ENCODE measurements at regions not wholly inside any gene's neighbourhood (a gene's known extent, or its start where the extent isn't known, plus 50 kb on each side); places are given as distances from the start of the nearest gene placed in this dataset.

DNA sequence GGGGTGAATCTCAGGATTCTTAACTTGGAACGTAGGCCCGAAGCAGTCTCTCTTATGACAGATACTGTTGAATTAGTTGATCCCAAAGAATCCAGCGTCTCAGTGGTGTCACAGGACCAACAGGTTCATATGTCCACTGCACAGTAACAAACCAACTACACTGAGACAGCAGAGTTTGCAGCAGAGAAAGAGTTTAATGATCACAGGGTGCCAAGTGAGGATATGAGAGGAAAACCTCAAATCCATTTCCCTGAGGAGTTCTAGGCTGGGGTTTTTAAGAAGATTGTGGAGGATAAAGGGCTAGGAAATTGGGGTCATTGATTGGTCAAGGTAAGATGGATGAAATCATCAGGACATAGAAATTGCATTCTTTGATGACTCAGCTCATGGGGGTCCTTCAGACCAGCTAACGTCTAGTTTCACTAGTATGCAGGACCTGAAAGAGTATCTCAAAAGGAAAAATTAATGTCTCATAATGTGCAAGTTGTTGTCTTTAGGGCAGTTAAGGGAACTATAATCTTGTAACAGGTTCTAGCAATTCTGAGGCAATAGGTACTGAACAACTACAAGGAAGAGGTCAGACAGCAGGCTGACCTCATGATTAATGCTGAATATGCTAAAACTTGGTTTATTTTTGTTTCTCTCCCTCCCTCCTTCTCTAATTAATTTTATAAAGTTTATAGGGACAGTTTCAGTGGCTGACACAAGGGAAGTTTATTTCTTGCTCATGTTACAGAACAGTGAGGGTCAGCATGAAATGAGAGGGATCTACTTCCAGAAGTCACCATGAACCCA lies 310.9 kb upstream of the NEBL start:
- Histone ChIP-seq H3K27ac (ENCODE audit: low read length) (no peak overlapping the region), H3K4me1 (ENCODE audit: control insufficient read depth, low read depth, low read length) (no peaks in the 10 kb centered on the region), H3K36me3 (ENCODE audit: control insufficient read depth, low read depth, low read length) (no peaks in the 10 kb centered on the region), H3K9me3 (ENCODE audit: control insufficient read depth, low read depth, low read length) (no peaks in the 10 kb centered on the region), H3K27me3 (ENCODE audit: control insufficient read depth, insufficient read depth, low read length) (no peaks in the 10 kb centered on the region), H3K9ac (ENCODE audit: low read length) (no peak overlapping the region), H3K4me3 (ENCODE audit: low read length) (no peak overlapping the region)

DNA sequence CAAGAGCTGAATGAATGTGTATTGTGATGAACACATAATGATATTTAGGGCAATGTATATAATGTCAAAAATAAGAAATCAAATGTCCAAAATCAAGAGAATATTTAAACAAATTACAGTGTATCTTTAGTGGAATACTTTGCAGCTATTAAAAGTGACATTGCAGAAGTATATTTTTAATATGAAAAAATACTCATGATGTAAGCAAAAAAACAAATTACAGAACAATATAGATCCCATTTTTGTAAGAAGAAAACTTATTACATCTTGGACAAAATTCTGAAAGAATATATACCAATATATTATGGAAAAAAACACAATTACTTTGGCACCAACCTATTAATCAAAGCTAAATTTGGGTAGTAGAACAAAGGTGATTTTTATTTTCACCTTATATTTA lies 308.2 kb upstream of the NEBL start:
- no peaks in the 10 kb centered on the region for H3K36me3 ChIP-seq (ENCODE audit: control insufficient read depth, low read depth, low read length)
- H3K9ac ChIP-seq (ENCODE audit: low read length): no peak overlapping the region
- H3K9me3 ChIP-seq (ENCODE audit: control insufficient read depth, low read depth, low read length): no peaks in the 10 kb centered on the region
- no peak overlapping the region for H3K27ac ChIP-seq (ENCODE audit: low read length)
- no peak overlapping the region for H3K4me3 ChIP-seq (ENCODE audit: low read length)
- no peaks in the 10 kb centered on the region for H3K4me1 ChIP-seq (ENCODE audit: control insufficient read depth, low read depth, low read length)
- H3K27me3 ChIP-seq (ENCODE audit: control insufficient read depth, insufficient read depth, low read length): no peaks in the 10 kb centered on the region

DNA sequence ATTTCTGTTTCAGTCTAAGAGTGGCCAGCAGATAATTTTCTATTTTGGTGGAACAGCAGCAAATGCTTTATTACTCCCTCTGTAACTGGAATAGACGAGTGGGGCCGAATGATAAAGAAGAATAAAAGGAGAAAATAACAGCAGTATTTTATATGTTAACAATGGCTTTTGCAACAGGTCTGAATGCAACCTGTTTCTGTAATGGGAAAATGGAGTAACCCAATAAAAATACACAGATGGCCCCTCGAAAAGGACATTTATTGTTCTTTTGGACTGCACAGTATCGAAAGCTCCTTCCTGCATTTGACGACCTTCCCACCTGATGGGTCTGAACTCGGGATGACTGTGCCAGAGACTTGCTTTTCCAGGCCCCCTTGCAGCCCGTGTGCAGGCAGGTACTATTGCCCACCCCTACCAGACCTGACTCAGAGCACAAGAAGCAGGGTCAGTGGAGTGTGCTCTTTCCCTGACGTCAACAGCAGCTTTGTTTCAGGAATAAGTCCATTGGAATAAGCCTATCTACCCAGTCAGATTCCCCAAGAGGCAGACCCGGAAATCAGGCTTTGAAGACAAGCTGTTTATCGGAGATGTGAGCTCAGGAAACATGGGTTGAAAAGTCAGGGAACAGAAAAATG lies 306.5 kb upstream of the NEBL start:
- Histone ChIP-seq H3K4me3 (ENCODE audit: low read length) (no peak overlapping the region), H3K4me1 (ENCODE audit: control insufficient read depth, low read depth, low read length) (no peaks in the 10 kb centered on the region), H3K36me3 (ENCODE audit: control insufficient read depth, low read depth, low read length) (no peaks in the 10 kb centered on the region), H3K27me3 (ENCODE audit: control insufficient read depth, insufficient read depth, low read length) (no peaks in the 10 kb centered on the region), H3K9me3 (ENCODE audit: control insufficient read depth, low read depth, low read length) (no peaks in the 10 kb centered on the region), H3K9ac (ENCODE audit: low read length) (no peak overlapping the region), H3K27ac (ENCODE audit: low read length) (no peak overlapping the region)

DNA sequence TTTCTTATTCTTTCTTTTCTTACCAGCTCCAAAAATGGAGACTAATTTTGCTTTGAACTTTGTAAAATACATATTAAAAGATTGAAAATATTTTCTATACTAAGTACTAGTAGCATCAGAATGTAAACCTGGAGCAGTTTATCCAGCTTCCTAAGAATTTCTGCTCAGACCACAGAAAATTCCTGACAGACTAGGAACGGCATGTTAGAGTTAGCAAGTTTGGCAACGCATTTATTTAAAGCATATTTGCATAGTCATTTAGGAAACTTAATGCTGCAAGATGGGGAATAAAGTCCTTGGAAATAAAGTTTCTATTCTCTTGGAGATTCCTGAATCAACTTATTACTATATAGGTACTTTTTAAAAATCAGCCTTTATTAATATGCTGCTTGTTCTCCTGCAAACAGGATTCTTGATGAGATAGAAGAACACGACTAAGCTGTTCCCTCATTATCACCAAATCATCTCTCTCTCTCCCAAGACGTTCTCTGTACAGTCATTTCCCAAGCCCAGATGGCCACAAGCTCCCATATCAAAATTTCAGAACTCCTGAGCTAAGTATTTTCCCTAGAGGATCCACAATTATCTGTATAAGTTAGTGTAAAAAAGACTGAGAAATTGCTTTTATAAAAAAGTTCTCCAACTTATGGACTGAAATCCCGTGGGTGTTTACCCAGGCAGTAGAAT lies 305.8 kb upstream of the NEBL start:
- no peaks in the 10 kb centered on the region for H3K9me3 ChIP-seq (ENCODE audit: control insufficient read depth, low read depth, low read length)
- H3K36me3 ChIP-seq (ENCODE audit: control insufficient read depth, low read depth, low read length): no peaks in the 10 kb centered on the region
- H3K27me3 ChIP-seq (ENCODE audit: control insufficient read depth, insufficient read depth, low read length): no peaks in the 10 kb centered on the region
- no peak overlapping the region for H3K27ac ChIP-seq (ENCODE audit: low read length)
- H3K4me3 ChIP-seq (ENCODE audit: low read length): no peak overlapping the region
- no peak overlapping the region for H3K9ac ChIP-seq (ENCODE audit: low read length)
- no peaks in the 10 kb centered on the region for H3K4me1 ChIP-seq (ENCODE audit: control insufficient read depth, low read depth, low read length)

DNA sequence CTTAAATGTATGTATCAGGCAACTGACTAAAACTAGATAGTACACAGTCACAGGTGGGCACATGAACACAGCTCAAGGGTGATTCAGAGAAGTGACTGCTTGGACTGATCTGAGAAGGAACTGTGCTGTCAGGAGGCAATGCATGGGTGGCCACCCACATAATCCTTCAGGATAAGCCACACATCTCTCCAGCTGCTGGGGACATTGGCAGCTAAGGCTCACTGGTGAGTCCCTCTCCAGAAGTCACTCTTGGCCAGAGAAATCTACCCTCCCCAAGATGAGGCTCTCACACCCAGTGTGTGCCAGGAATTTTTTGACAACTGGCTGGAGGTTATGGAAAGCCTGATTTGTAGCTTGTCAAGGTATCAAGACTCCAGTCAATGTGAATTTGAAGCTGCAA lies 302.4 kb upstream of the NEBL start:
- H3K27me3 ChIP-seq (ENCODE audit: control insufficient read depth, insufficient read depth, low read length): no peaks in the 10 kb centered on the region
- no peaks in the 10 kb centered on the region for H3K36me3 ChIP-seq (ENCODE audit: control insufficient read depth, low read depth, low read length)
- H3K4me1 ChIP-seq (ENCODE audit: control insufficient read depth, low read depth, low read length): no peaks in the 10 kb centered on the region
- H3K9ac ChIP-seq (ENCODE audit: low read length): no peak overlapping the region
- H3K9me3 ChIP-seq (ENCODE audit: control insufficient read depth, low read depth, low read length): no peaks in the 10 kb centered on the region
- H3K4me3 ChIP-seq (ENCODE audit: low read length): no peak overlapping the region
- H3K27ac ChIP-seq (ENCODE audit: low read length): no peak overlapping the region

DNA sequence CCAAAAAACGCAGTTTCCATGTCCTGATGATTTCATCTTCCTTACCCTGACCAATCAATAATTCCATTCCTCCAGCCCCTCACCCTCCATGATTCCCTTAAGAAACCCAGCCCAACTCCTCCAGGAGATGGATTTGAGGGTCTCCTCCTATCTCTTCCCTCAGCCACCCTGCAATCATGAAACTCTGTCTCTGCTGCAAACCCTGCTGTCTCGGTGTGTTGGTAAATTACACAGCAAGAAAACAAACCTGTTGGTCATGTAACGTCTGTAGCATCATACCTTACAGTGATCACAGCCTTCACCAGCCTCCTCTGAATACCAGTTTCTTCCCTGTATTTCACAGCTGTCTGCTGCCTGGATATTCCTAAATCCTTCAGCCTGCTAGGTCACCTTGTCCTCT lies 300.7 kb upstream of the NEBL start:
- H3K4me3 ChIP-seq (ENCODE audit: low read length): no peak overlapping the region
- no peak overlapping the region for H3K9ac ChIP-seq (ENCODE audit: low read length)
- H3K27ac ChIP-seq (ENCODE audit: low read length): no peak overlapping the region
- no peaks in the 10 kb centered on the region for H3K36me3 ChIP-seq (ENCODE audit: control insufficient read depth, low read depth, low read length)
- no peaks in the 10 kb centered on the region for H3K27me3 ChIP-seq (ENCODE audit: control insufficient read depth, insufficient read depth, low read length)
- H3K9me3 ChIP-seq (ENCODE audit: control insufficient read depth, low read depth, low read length): no peaks in the 10 kb centered on the region
- no peaks in the 10 kb centered on the region for H3K4me1 ChIP-seq (ENCODE audit: control insufficient read depth, low read depth, low read length)

DNA sequence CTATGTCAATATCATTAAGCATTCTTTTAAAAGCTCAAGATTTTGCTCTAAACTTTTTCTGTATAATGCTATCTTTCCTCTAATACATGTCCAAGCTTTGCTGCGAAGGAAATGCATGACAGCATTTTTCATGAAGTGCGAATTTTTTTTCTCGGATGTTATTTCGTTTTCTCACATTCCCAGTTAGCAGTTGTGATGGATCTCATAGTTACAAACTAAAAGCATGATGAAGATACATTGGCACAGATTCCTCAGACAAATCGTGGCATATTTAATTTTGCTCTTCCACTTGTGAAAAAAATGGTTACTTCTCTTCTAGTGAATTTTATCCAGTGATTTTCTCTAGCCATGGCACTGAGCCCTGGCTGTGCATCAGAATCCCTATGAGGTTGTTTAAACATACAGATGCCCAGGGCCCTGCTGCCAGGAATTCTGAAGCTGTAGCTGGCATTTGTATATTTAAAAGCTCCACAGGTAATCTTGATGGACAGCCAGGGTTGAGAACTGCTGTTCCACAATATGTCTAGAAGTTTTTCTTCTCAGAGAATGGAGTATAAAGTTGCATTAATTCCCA lies 299.8 kb upstream of the NEBL start:
- H3K9ac ChIP-seq (ENCODE audit: low read length): no peak overlapping the region
- H3K27me3 ChIP-seq (ENCODE audit: control insufficient read depth, insufficient read depth, low read length): no peaks in the 10 kb centered on the region
- H3K27ac ChIP-seq (ENCODE audit: low read length): no peak overlapping the region
- H3K4me3 ChIP-seq (ENCODE audit: low read length): no peak overlapping the region
- H3K4me1 ChIP-seq (ENCODE audit: control insufficient read depth, low read depth, low read length): no peaks in the 10 kb centered on the region
- no peaks in the 10 kb centered on the region for H3K9me3 ChIP-seq (ENCODE audit: control insufficient read depth, low read depth, low read length)
- H3K36me3 ChIP-seq (ENCODE audit: control insufficient read depth, low read depth, low read length): no peaks in the 10 kb centered on the region

DNA sequence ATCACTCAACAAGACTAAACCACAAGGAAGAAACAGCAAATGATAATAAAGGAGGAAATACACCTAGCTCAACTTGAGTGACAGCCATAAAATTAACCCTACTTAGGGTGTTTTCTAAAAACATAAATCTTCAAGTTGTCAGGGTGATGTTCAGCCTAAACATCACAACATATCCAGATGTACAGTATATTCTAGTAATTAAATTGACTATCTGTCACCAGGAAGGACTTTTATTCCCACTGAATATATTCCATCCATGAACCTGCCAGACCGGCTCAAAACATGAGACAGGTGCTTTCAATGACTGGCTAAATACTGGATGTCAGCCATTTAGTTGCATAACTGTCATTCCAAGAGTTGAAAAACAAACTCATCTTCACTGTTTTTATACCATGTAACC lies 298.1 kb upstream of the NEBL start:
- Histone ChIP-seq H3K9ac (ENCODE audit: low read length) (no peak overlapping the region), H3K4me1 (ENCODE audit: control insufficient read depth, low read depth, low read length) (no peaks in the 10 kb centered on the region), H3K27ac (ENCODE audit: low read length) (no peak overlapping the region)

DNA sequence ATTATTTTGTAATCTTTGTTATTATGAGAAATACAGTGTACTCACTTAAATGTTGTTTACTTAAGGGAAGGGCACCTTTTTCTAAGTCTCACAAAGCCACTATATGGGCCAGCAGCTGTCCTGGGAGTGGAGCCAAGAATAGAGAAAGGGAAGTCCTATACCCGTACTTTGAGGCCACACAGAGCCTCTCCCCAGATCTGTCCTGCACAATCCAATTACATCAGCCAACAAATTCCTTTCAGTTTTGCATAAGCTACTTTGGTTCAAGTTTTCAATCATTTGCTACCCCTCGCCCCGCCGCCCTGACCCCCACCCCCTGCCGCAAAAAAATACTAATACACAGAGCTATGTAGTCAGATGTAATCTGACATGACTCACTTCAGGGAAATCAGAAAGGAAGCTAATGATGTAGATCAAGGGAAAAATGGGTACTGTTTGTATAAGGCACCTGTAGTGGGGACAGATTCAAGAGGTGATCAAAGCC lies 297.4 kb upstream of the NEBL start:
- Histone ChIP-seq H3K4me3 (ENCODE audit: low read length) (no peak overlapping the region), H3K9ac (ENCODE audit: low read length) (no peak overlapping the region), H3K27ac (ENCODE audit: low read length) (no peak overlapping the region), H3K27me3 (ENCODE audit: control insufficient read depth, insufficient read depth, low read length) (no peaks in the 10 kb centered on the region), H3K4me1 (ENCODE audit: control insufficient read depth, low read depth, low read length) (no peaks in the 10 kb centered on the region), H3K9me3 (ENCODE audit: control insufficient read depth, low read depth, low read length) (no peaks in the 10 kb centered on the region), H3K36me3 (ENCODE audit: control insufficient read depth, low read depth, low read length) (no peaks in the 10 kb centered on the region)

More for the DNA sequence above, 298.1 kb upstream of the NEBL start:
- no peaks in the 10 kb centered on the region for H3K9me3 ChIP-seq (ENCODE audit: control insufficient read depth, low read depth, low read length)
- no peaks in the 10 kb centered on the region for H3K27me3 ChIP-seq (ENCODE audit: control insufficient read depth, insufficient read depth, low read length)
- no peaks in the 10 kb centered on the region for H3K36me3 ChIP-seq (ENCODE audit: control insufficient read depth, low read depth, low read length)
- H3K4me3 ChIP-seq (ENCODE audit: low read length): no peak overlapping the region

DNA sequence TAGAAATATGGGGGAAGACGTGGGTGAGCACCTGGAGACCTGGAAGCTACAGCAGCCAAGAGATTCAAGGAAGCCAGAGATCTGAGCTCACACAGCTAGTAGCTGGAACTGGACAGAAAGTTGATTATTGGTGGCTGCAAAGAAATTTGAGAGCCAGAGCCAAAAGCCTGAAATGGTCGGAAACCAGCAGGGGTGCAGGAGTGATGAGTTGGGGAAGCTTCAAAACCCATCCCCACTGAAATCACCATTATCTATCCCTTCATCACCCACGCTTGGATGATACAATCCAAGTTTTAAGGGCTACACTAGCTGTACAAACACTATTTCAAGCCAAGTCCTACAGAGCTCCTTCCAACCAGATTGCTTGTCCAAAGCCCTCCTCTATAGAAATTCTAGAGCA lies 296.1 kb upstream of the NEBL start:
- H3K27me3 ChIP-seq (ENCODE audit: control insufficient read depth, insufficient read depth, low read length): no peaks in the 10 kb centered on the region
- no peaks in the 10 kb centered on the region for H3K36me3 ChIP-seq (ENCODE audit: control insufficient read depth, low read depth, low read length)
- no peaks in the 10 kb centered on the region for H3K9me3 ChIP-seq (ENCODE audit: control insufficient read depth, low read depth, low read length)
- H3K9ac ChIP-seq (ENCODE audit: low read length): no peak overlapping the region
- H3K4me1 ChIP-seq (ENCODE audit: control insufficient read depth, low read depth, low read length): no peaks in the 10 kb centered on the region
- no peak overlapping the region for H3K27ac ChIP-seq (ENCODE audit: low read length)
- H3K4me3 ChIP-seq (ENCODE audit: low read length): no peak overlapping the region

DNA sequence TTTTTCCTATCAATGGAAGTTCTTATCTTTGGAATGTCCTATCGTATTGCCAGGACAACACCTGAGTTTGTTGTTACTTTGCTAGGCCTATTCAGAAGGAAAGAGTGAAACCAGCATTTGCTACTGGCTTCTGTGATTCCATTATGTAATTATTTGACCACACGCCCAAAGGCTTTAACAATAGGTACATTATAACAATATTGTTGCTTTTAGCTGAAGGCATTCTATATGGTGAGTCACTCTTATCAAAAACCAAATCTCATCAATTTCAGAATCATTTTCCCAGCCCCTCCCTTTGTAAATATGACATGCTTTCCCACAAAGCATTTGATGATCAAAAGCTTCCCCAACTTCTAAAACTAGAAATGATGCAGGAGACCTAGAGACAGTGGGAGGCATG lies 294.4 kb upstream of the NEBL start:
- Histone ChIP-seq H3K27ac (ENCODE audit: low read length) (no peak overlapping the region), H3K27me3 (ENCODE audit: control insufficient read depth, insufficient read depth, low read length) (no peaks in the 10 kb centered on the region), H3K4me1 (ENCODE audit: control insufficient read depth, low read depth, low read length) (no peaks in the 10 kb centered on the region), H3K36me3 (ENCODE audit: control insufficient read depth, low read depth, low read length) (no peaks in the 10 kb centered on the region), H3K9me3 (ENCODE audit: control insufficient read depth, low read depth, low read length) (no peaks in the 10 kb centered on the region), H3K9ac (ENCODE audit: low read length) (no peak overlapping the region), H3K4me3 (ENCODE audit: low read length) (no peak overlapping the region)
